WTC11 (cell line): ENCODE measurements at regions not wholly inside any gene's neighbourhood (a gene's known extent, or its start where the extent isn't known, plus 50 kb on each side); places are given as distances from the start of the nearest gene placed in this dataset.

Experiments
- ATAC-seq: fragments of 200-7000 bp; cut with Tn5 transposase; 2 replicates; pipeline ENCODE4 v1.10.0; 2021; ENCODE audit warnings: mild to moderate bottlenecking, moderate library complexity
- CTCF ChIA-PET: fragments of 300-600 bp; sonication (Branson Sonifier 250); formaldehyde crosslinking; loops from one replicate; lab custom pipeline; 2021; ENCODE audit warnings: antibody characterized with exemption; lab: Charles Lee
- POLR2A ChIA-PET: fragments of 350-600 bp; sonication (Branson Sonifier 250); formaldehyde crosslinking; loops from one replicate; lab custom pipeline; 2021; ENCODE audit warnings: antibody characterized with exemption; lab: Charles Lee
- DNase-seq: peaks from one replicate; pipeline ENCODE4 v3.0.0; 2021; ENCODE audit warnings: low spot score
- H3K27ac Mint-ChIP-seq: 2 replicates; pipeline ENCODE4 v1.8.0; 2021; ENCODE audit warnings: mixed read lengths
- H3K27me3 Mint-ChIP-seq: 2 replicates; pipeline ENCODE4 v1.8.0; 2021; ENCODE audit warnings: low read depth, mild to moderate bottlenecking, moderate library complexity, mixed read lengths
- H3K36me3 Mint-ChIP-seq: 2 replicates; pipeline ENCODE4 v1.8.0; 2021; ENCODE audit warnings: mixed read lengths
- H3K4me1 Mint-ChIP-seq: 2 replicates; pipeline ENCODE4 v1.8.0; 2022; ENCODE audit warnings: mixed read lengths
- H3K4me3 Mint-ChIP-seq: 2 replicates; pipeline ENCODE4 v1.8.0; 2021; ENCODE audit warnings: mild to moderate bottlenecking, moderate library complexity, mixed read lengths
- H3K9me3 Mint-ChIP-seq: 2 replicates; pipeline ENCODE4 v1.8.0; 2021; ENCODE audit warnings: mixed read lengths
- FOXJ3 ChIP-seq: sonication (generic); formaldehyde crosslinking; IDR thresholded peaks from 2 replicates; pipeline ENCODE4 v1.9.0; 2021; ENCODE audit warnings: missing genetic modification reagents, mild to moderate bottlenecking, borderline replicate concordance
- GTF2I ChIP-seq: fragments of 250-450 bp; sonication (Bioruptor Pico); conservative IDR thresholded peaks from 2 replicates; pipeline ENCODE4 v1.4.0; 2021; ENCODE audit warnings: mild to moderate bottlenecking
- HMGA2 ChIP-seq: fragments of 250-450 bp; sonication (Bioruptor Pico); IDR thresholded peaks from 2 replicates; pipeline ENCODE4 v1.4.0; 2021; ENCODE audit warnings: mild to moderate bottlenecking, moderate library complexity
- JUN ChIP-seq: sonication (generic); formaldehyde crosslinking; IDR thresholded peaks from 2 replicates; pipeline ENCODE4 v1.8.0; 2023; ENCODE audit warnings: mild to moderate bottlenecking, missing genetic modification reagents
- NR1H2 ChIP-seq: sonication (generic); formaldehyde crosslinking; IDR thresholded peaks from 2 replicates; pipeline ENCODE4 v1.9.0; 2021; ENCODE audit warnings: mild to moderate bottlenecking, moderate library complexity, missing genetic modification reagents
- RORB ChIP-seq: fragments of 250-450 bp; sonication (Bioruptor Pico); IDR thresholded peaks from 2 replicates; pipeline ENCODE4 v1.9.0; 2021; ENCODE audit warnings: mild to moderate bottlenecking
- TCF7 ChIP-seq: sonication (generic); formaldehyde crosslinking; IDR thresholded peaks from 2 replicates; pipeline ENCODE4 v1.8.0; 2022; ENCODE audit warnings: mild to moderate bottlenecking, low read depth, missing genetic modification reagents, moderate library complexity
- ZNF396 ChIP-seq: fragments of 250-450 bp; sonication (Bioruptor Pico); IDR thresholded peaks from 2 replicates; pipeline ENCODE4 v1.8.0; 2021; ENCODE audit warnings: mild to moderate bottlenecking, moderate library complexity, borderline replicate concordance
- TF ChIP-seq, protein P1 (sequence below): sonication (generic); formaldehyde crosslinking; IDR thresholded peaks from 2 replicates; pipeline ENCODE4 v1.8.0; 2022; ENCODE audit warnings: mild to moderate bottlenecking, missing genetic modification reagents
- TF ChIP-seq, protein P2 (sequence below): fragments of 250-450 bp; sonication (Bioruptor Pico); IDR thresholded peaks from 2 replicates; pipeline ENCODE4 v1.9.0; 2021; ENCODE audit warnings: mild to moderate bottlenecking
- TF ChIP-seq, protein P3 (sequence below): fragments of 250-450 bp; sonication (Bioruptor Pico); IDR thresholded peaks from 2 replicates; pipeline ENCODE4 v2.1.2; 2022; ENCODE audit warnings: mild to moderate bottlenecking, moderate library complexity
- TF ChIP-seq, protein P4 (sequence below): sonication (generic); formaldehyde crosslinking; IDR thresholded peaks from 2 replicates; pipeline ENCODE4 v1.8.1; 2022; ENCODE audit warnings: low read depth, missing genetic modification reagents, borderline replicate concordance
- TF ChIP-seq, protein P5 (sequence below): sonication (generic); formaldehyde crosslinking; conservative IDR thresholded peaks from 2 replicates; pipeline ENCODE4 v1.8.1; 2022; ENCODE audit warnings: mild to moderate bottlenecking, missing genetic modification reagents
- TF ChIP-seq, protein P6 (sequence below): fragments of 250-450 bp; sonication (Bioruptor Pico); IDR thresholded peaks from 2 replicates; pipeline ENCODE4 v1.8.0; 2021; ENCODE audit warnings: mild to moderate bottlenecking
- TF ChIP-seq, protein P7 (sequence below): sonication (generic); formaldehyde crosslinking; IDR thresholded peaks from 2 replicates; pipeline ENCODE4 v1.8.0; 2023; ENCODE audit warnings: missing genetic modification reagents
- TF ChIP-seq, protein P8 (sequence below): sonication (generic); formaldehyde crosslinking; IDR thresholded peaks from 2 replicates; pipeline ENCODE4 v1.8.1; 2022; ENCODE audit warnings: low read depth, mild to moderate bottlenecking, moderate library complexity, missing genetic modification reagents, borderline replicate concordance
- TF ChIP-seq, protein P9 (sequence below): sonication (generic); formaldehyde crosslinking; IDR thresholded peaks from 2 replicates; pipeline ENCODE4 v1.8.0; 2022; ENCODE audit warnings: mild to moderate bottlenecking, missing genetic modification reagents

DNA sequence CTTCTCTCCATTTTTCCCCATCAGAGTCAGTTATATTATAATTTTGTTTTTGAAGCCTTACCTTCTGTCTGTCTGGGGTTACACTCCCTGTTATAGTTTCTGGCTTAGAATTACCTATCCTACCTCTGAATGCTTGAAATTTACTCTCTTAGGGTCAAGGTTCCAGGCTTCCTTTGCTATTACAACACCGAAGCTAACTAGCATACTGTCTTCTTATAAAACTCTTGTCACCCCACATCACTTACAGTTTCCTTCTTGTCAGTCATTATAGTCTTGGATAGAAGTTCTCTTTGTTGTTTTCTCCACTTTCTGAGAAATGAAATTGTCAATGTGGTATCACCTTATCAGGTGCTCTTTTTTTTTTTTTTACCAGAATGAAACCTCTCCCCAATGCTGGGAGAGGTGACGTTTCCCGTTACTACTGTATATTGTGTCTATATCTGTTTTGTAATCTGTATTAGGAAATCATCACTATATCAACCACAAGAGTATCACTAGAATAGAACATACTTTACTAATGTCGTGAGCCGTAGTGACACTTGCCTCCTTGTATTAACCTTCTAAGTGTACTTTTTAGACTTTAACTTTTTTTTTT is 69.2 kb upstream of the PSMA6 start:
- Mint-ChIP-seq H3K27me3 (no peaks in the 10 kb centered on the region), H3K27ac (no peak overlapping the region), H3K4me1 (peaks cover 3% of the 10 kb centered on the region), H3K4me3 (no peak overlapping the region), H3K9me3 (no peaks in the 10 kb centered on the region), H3K36me3 (no peaks in the 10 kb centered on the region)
- ATAC-seq (no peak), DNase-seq (no peak)
- ChIA-PET POLR2A (interaction anchor here (0.7 kb wide), 1 partner anchor 101 kb away, joined by 6 read pairs; the partner anchor contains the start of gene PPP2R3C), CTCF (interaction anchor here (0.7 kb wide), 1 partner anchor 210 kb away, joined by 5 read pairs; no protein-coding TSS in a partner anchor)
- TF ChIP-seq, protein P1, sequence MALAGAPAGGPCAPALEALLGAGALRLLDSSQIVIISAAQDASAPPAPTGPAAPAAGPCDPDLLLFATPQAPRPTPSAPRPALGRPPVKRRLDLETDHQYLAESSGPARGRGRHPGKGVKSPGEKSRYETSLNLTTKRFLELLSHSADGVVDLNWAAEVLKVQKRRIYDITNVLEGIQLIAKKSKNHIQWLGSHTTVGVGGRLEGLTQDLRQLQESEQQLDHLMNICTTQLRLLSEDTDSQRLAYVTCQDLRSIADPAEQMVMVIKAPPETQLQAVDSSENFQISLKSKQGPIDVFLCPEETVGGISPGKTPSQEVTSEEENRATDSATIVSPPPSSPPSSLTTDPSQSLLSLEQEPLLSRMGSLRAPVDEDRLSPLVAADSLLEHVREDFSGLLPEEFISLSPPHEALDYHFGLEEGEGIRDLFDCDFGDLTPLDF = no peak
- TF ChIP-seq NR1H2 (CRISPR knock-in tag) = no peak
- TF ChIP-seq, protein P2, sequence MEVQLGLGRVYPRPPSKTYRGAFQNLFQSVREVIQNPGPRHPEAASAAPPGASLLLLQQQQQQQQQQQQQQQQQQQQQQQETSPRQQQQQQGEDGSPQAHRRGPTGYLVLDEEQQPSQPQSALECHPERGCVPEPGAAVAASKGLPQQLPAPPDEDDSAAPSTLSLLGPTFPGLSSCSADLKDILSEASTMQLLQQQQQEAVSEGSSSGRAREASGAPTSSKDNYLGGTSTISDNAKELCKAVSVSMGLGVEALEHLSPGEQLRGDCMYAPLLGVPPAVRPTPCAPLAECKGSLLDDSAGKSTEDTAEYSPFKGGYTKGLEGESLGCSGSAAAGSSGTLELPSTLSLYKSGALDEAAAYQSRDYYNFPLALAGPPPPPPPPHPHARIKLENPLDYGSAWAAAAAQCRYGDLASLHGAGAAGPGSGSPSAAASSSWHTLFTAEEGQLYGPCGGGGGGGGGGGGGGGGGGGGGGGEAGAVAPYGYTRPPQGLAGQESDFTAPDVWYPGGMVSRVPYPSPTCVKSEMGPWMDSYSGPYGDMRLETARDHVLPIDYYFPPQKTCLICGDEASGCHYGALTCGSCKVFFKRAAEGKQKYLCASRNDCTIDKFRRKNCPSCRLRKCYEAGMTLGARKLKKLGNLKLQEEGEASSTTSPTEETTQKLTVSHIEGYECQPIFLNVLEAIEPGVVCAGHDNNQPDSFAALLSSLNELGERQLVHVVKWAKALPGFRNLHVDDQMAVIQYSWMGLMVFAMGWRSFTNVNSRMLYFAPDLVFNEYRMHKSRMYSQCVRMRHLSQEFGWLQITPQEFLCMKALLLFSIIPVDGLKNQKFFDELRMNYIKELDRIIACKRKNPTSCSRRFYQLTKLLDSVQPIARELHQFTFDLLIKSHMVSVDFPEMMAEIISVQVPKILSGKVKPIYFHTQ (CRISPR knock-in tag) = no peak
- TF ChIP-seq, protein P3, sequence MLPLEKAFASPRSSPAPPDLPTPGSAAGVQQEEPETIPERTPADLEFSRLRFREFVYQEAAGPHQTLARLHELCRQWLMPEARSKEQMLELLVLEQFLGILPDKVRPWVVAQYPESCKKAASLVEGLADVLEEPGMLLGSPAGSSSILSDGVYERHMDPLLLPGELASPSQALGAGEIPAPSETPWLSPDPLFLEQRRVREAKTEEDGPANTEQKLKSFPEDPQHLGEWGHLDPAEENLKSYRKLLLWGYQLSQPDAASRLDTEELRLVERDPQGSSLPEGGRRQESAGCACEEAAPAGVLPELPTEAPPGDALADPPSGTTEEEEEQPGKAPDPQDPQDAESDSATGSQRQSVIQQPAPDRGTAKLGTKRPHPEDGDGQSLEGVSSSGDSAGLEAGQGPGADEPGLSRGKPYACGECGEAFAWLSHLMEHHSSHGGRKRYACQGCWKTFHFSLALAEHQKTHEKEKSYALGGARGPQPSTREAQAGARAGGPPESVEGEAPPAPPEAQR (CRISPR knock-in tag) = no peak
- no peak for TF ChIP-seq TCF7 (CRISPR knock-in tag)
- TF ChIP-seq, protein P4, sequence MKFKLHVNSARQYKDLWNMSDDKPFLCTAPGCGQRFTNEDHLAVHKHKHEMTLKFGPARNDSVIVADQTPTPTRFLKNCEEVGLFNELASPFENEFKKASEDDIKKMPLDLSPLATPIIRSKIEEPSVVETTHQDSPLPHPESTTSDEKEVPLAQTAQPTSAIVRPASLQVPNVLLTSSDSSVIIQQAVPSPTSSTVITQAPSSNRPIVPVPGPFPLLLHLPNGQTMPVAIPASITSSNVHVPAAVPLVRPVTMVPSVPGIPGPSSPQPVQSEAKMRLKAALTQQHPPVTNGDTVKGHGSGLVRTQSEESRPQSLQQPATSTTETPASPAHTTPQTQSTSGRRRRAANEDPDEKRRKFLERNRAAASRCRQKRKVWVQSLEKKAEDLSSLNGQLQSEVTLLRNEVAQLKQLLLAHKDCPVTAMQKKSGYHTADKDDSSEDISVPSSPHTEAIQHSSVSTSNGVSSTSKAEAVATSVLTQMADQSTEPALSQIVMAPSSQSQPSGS (CRISPR knock-in tag) = no peak
- no peak for TF ChIP-seq FOXJ3 (CRISPR knock-in tag)
- TF ChIP-seq, protein P5, sequence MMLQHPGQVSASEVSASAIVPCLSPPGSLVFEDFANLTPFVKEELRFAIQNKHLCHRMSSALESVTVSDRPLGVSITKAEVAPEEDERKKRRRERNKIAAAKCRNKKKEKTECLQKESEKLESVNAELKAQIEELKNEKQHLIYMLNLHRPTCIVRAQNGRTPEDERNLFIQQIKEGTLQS (CRISPR knock-in tag) = no peak
- TF ChIP-seq, protein P6, sequence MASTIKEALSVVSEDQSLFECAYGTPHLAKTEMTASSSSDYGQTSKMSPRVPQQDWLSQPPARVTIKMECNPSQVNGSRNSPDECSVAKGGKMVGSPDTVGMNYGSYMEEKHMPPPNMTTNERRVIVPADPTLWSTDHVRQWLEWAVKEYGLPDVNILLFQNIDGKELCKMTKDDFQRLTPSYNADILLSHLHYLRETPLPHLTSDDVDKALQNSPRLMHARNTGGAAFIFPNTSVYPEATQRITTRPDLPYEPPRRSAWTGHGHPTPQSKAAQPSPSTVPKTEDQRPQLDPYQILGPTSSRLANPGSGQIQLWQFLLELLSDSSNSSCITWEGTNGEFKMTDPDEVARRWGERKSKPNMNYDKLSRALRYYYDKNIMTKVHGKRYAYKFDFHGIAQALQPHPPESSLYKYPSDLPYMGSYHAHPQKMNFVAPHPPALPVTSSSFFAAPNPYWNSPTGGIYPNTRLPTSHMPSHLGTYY (CRISPR knock-in tag) = no peak

DNA sequence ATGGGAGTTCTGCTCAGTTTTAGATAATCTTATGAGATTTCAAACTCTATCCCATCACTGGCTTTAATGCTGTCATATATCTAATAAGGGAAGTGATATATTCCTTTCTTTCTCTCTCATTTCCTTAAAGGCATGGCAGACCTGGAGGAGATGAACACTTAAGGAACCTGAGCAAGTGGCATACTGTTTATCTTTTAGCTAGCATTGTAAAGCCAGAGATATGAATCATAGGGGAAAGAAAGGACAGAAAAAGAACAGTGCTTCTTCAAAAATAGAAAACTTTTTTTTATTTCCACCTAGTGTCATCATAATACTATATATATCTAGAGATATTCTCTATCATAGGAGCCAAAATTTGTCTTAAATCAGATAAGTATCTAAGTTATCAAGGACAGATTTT is 68.3 kb upstream of the PSMA6 start:
- peaks cover 3% of the 10 kb centered on the region for H3K4me1 Mint-ChIP-seq
- ATAC-seq = no peak
- H3K36me3 Mint-ChIP-seq = no peaks in the 10 kb centered on the region
- no peaks in the 10 kb centered on the region for H3K27me3 Mint-ChIP-seq
- H3K27ac Mint-ChIP-seq = no peak overlapping the region
- H3K4me3 Mint-ChIP-seq = no peak overlapping the region
- no peaks in the 10 kb centered on the region for H3K9me3 Mint-ChIP-seq
- CTCF ChIA-PET = interaction anchor here (0.7 kb wide), 1 partner anchor 211 kb away, joined by 5 read pairs; no protein-coding TSS in a partner anchor
- no peak for DNase-seq
- POLR2A ChIA-PET = interaction anchor here (0.7 kb wide), 1 partner anchor 102 kb away, joined by 6 read pairs; the partner anchor contains the start of gene PPP2R3C
- TF ChIP-seq GTF2I = no peak
- TF ChIP-seq, protein P7, sequence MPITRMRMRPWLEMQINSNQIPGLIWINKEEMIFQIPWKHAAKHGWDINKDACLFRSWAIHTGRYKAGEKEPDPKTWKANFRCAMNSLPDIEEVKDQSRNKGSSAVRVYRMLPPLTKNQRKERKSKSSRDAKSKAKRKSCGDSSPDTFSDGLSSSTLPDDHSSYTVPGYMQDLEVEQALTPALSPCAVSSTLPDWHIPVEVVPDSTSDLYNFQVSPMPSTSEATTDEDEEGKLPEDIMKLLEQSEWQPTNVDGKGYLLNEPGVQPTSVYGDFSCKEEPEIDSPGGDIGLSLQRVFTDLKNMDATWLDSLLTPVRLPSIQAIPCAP = no peak
- TF ChIP-seq, protein P8, sequence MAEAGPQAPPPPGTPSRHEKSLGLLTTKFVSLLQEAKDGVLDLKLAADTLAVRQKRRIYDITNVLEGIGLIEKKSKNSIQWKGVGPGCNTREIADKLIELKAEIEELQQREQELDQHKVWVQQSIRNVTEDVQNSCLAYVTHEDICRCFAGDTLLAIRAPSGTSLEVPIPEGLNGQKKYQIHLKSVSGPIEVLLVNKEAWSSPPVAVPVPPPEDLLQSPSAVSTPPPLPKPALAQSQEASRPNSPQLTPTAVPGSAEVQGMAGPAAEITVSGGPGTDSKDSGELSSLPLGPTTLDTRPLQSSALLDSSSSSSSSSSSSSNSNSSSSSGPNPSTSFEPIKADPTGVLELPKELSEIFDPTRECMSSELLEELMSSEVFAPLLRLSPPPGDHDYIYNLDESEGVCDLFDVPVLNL (CRISPR knock-in tag) = no peak
- TF ChIP-seq ZNF396 (CRISPR knock-in tag) = no peak
- TF ChIP-seq, protein P9, sequence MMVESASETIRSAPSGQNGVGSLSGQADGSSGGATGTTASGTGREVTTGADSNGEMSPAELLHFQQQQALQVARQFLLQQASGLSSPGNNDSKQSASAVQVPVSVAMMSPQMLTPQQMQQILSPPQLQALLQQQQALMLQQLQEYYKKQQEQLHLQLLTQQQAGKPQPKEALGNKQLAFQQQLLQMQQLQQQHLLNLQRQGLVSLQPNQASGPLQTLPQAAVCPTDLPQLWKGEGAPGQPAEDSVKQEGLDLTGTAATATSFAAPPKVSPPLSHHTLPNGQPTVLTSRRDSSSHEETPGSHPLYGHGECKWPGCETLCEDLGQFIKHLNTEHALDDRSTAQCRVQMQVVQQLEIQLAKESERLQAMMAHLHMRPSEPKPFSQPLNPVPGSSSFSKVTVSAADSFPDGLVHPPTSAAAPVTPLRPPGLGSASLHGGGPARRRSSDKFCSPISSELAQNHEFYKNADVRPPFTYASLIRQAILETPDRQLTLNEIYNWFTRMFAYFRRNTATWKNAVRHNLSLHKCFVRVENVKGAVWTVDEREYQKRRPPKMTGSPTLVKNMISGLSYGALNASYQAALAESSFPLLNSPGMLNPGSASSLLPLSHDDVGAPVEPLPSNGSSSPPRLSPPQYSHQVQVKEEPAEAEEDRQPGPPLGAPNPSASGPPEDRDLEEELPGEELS (CRISPR knock-in tag) = no peak
- TF ChIP-seq HMGA2 (CRISPR knock-in tag) = no peak
- no peak for TF ChIP-seq JUN (CRISPR knock-in tag)
- TF ChIP-seq, protein P5 (CRISPR knock-in tag) = no peak
- TF ChIP-seq RORB (CRISPR knock-in tag) = no peak
